HEK293T (cell line): ENCODE measurements at regions not wholly inside any gene's neighbourhood (a gene's known extent, or its start where the extent isn't known, plus 50 kb on each side); places are given as distances from the start of the nearest gene placed in this dataset.

Experiments
- CTCF ChIA-PET: fragments of 350-600 bp; formaldehyde crosslinking; extraction: SDS; loops from one replicate; lab custom pipeline; 2021; ENCODE audit warnings: antibody characterized with exemption, inconsistent platforms; lab: Yijun Ruan, JAX
- POLR2A ChIA-PET: fragments of 350-600 bp; formaldehyde crosslinking; extraction: SDS; loops from one replicate; lab custom pipeline; 2020; ENCODE audit warnings: antibody characterized with exemption, inconsistent platforms; lab: Yijun Ruan, JAX
- DNase-seq: peaks from one replicate; pipeline ENCODE4 v3.0.0; 2012; ENCODE audit warnings: mixed read lengths; ENCODE audit errors: extremely low spot score
- ARNT ChIP-seq: fragments of 450-650 bp; IDR thresholded peaks from 2 replicates; pipeline ENCODE4 v1.6.1; 2017; ENCODE audit warnings: mild to moderate bottlenecking
- BHLHE40 ChIP-seq: fragments of 450-650 bp; IDR thresholded peaks from 2 replicates; pipeline ENCODE4 v1.6.1; 2016; ENCODE audit warnings: mild to moderate bottlenecking, moderate library complexity, borderline replicate concordance
- CTBP1 ChIP-seq: fragments of 450-650 bp; IDR thresholded peaks from 2 replicates; pipeline ENCODE4 v1.6.1; 2016; ENCODE audit warnings: borderline replicate concordance
- ELF4 ChIP-seq: fragments of 450-650 bp; IDR thresholded peaks from 2 replicates; pipeline ENCODE4 v1.6.1; 2017; ENCODE audit warnings: antibody characterized with exemption
- FOXA1 ChIP-seq: fragments of 450-650 bp; IDR thresholded peaks from 2 replicates; pipeline ENCODE4 v1.6.1; 2016; ENCODE audit warnings: mild to moderate bottlenecking
- FOXK2 ChIP-seq: fragments of 450-650 bp; IDR thresholded peaks from 2 replicates; pipeline ENCODE4 v1.6.1; 2016; ENCODE audit warnings: mild to moderate bottlenecking
- FOXM1 ChIP-seq: fragments of 450-650 bp; IDR thresholded peaks from 2 replicates; pipeline ENCODE4 v1.6.1; 2017; ENCODE audit warnings: mild to moderate bottlenecking, borderline replicate concordance
- HDGF ChIP-seq: fragments of 450-650 bp; IDR thresholded peaks from 2 replicates; pipeline ENCODE4 v1.6.1; 2017; ENCODE audit warnings: antibody characterized with exemption, borderline replicate concordance
- L3MBTL2 ChIP-seq: fragments of 450-650 bp; conservative IDR thresholded peaks from 2 replicates; pipeline ENCODE4 v1.6.1; 2016; ENCODE audit warnings: mild to moderate bottlenecking
- LEF1 ChIP-seq: fragments of 450-650 bp; IDR thresholded peaks from 2 replicates; pipeline ENCODE4 v1.6.1; 2017; ENCODE audit warnings: mild to moderate bottlenecking, borderline replicate concordance
- NFRKB ChIP-seq: fragments of 450-650 bp; IDR thresholded peaks from 2 replicates; pipeline ENCODE4 v1.6.1; 2016; ENCODE audit warnings: mild to moderate bottlenecking, moderate library complexity
- PKNOX1 ChIP-seq: fragments of 450-650 bp; IDR thresholded peaks from 2 replicates; pipeline ENCODE4 v1.6.1; 2016
- SP1 ChIP-seq: fragments of 450-650 bp; IDR thresholded peaks from 2 replicates; pipeline ENCODE4 v1.6.1; 2017
- SUZ12 ChIP-seq: fragments of 450-650 bp; IDR thresholded peaks from 2 replicates; pipeline ENCODE4 v1.6.1; 2016; ENCODE audit warnings: mild to moderate bottlenecking
- TARDBP ChIP-seq: fragments of 450-650 bp; IDR thresholded peaks from 2 replicates; pipeline ENCODE4 v1.6.1; 2016
- ZNF384 ChIP-seq: fragments of 450-650 bp; IDR thresholded peaks from 2 replicates; pipeline ENCODE4 v1.6.1; 2016

DNA sequence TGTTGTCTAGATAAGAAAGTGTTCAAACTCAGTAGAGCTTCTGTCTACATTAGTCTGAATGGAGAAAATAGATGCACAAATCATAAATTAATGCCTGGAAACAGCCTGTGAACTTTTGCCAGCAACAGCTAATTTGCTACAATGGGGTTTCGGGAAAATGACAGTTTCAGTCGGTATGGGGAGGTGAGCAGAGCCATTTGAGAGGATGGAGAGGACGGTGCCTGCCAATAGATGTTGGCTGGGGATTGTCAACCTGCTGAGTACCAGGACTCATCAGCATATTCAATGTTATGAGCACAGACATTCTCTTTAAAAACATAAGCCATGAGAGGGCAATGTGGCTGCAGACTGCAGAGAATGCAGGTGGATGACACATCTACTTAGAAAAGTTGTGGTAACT, 230.3 kb upstream of the PCDH18 start:
- POLR2A ChIA-PET = no interaction called here
- no peak for TF ChIP-seq LEF1
- TF ChIP-seq CTBP1 = no peak
- no peak for TF ChIP-seq FOXK2
- TF ChIP-seq FOXM1 = no peak
- no peak for TF ChIP-seq SP1
- TF ChIP-seq FOXA1 = no peak
- TF ChIP-seq SUZ12 = no peak
- TF ChIP-seq ARNT = no peak
- no peak for TF ChIP-seq L3MBTL2
- TF ChIP-seq HDGF = no peak
- TF ChIP-seq PKNOX1 = no peak
- no peak for DNase-seq
- CTCF ChIA-PET = no interaction called here

DNA sequence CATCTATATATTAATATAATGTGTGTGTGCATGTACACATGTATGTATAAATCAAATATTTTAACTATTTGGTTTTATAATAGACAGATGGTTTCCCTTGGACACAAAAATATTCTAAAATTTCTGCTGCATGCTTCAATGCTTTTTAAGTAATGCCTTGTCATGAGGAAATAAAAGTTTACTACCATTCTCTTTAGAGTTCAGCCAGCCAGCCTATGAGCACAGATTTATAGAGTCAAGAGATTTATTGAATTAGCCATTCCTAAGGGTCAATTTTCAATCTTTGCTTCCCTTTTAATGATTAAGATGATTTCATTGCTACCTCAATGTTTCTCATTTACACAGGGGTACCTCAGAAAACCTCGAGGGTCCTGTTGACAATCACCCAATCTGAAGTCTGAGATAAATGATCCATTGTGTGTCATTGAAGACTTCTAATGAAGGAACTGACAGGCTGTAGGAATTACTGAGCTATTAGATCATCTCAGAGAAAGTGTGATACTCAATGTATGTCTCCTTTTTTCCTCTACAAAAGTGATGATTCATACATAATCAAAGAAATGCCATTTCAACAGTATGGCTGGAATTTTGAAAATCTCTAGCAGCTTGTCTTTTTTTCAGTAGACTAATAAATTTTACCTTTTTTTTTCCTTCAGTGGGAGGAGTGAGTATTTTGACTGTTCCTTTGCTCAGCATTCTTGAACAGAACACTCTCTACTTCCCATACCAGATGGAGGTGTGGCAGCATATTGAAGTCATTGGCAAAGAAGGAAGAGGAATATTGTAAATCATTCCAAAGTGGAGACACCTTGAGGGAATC, 222.6 kb upstream of the PCDH18 start:
- POLR2A ChIA-PET = no interaction called here
- TF ChIP-seq TARDBP (no peak), CTBP1 (no peak), LEF1 (no peak), PKNOX1 (no peak), BHLHE40 (no peak), FOXA1 (no peak), L3MBTL2 (no peak), ARNT (no peak), FOXM1 (no peak), FOXK2 (no peak), ELF4 (no peak), NFRKB (no peak), HDGF (no peak), SP1 (no peak), ZNF384 (no peak), SUZ12 (no peak)
- CTCF ChIA-PET = interaction anchor here (1.2 kb wide), 1 partner anchor 65 kb away, joined by 4 read pairs; no protein-coding TSS in a partner anchor
- DNase-seq = no peak

GRCh38 chr4:137749466-137749865, 217.2 kb upstream of the PCDH18 start:
- CTCF ChIA-PET = no interaction called here
- TF ChIP-seq FOXA1 (no peak), PKNOX1 (no peak), TARDBP (no peak)
- DNase-seq = no peak
- POLR2A ChIA-PET = no interaction called here

DNA sequence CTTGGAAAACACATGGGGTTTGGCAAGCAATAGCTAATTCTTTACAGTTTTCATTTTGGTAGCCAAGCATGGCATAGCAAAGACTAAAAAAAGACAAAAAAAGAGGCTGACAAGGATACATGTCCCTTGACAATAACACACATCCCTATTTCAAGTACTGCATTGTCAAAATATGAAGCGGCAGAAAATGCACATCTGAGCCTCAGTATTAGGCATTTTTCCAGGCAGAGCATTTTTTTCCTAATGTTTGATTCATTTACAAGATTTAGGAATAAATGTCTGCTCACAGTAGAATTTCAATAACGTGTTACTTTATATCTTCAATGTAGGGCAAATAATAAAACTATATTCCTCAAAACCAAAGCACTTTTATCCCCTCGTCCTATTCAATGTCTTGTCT, 216.3 kb upstream of the PCDH18 start:
- CTCF ChIA-PET = no interaction called here

GRCh38 chr4:137740141-137740540, 207.8 kb upstream of the PCDH18 start:
- POLR2A ChIA-PET = no interaction called here
- CTCF ChIA-PET = no interaction called here
- no peak for DNase-seq
- TF ChIP-seq FOXM1 (no peak), FOXA1 (no peak), L3MBTL2 (no peak), HDGF (no peak), LEF1 (no peak), SP1 (no peak), FOXK2 (no peak), ZNF384 (no peak), TARDBP (no peak), PKNOX1 (no peak), SUZ12 (no peak)

More for the DNA sequence above, 216.3 kb upstream of the PCDH18 start:
- TF ChIP-seq SP1 (no peak), L3MBTL2 (no peak), SUZ12 (no peak), ARNT (no peak), ZNF384 (no peak), NFRKB (no peak), FOXM1 (no peak), PKNOX1 (no peak), TARDBP (no peak), HDGF (no peak), FOXK2 (no peak), CTBP1 (no peak), FOXA1 (no peak), LEF1 (no peak), BHLHE40 (no peak), ELF4 (no peak)
- POLR2A ChIA-PET = no interaction called here
- no peak for DNase-seq
